NOMO-1 (cell line): ENCODE measurements at regions not wholly inside any gene's neighbourhood (a gene's known extent, or its start where the extent isn't known, plus 50 kb on each side); places are given as distances from the start of the nearest gene placed in this dataset.

Source experiments
- DNase-seq, 2 experiments: peaks; one replicate each; lab custom pipeline; 2025; ENCODE audit not compliant: unreplicated experiment in 2 of 2; lab: John Stamatoyannopoulos, UW

DNA sequence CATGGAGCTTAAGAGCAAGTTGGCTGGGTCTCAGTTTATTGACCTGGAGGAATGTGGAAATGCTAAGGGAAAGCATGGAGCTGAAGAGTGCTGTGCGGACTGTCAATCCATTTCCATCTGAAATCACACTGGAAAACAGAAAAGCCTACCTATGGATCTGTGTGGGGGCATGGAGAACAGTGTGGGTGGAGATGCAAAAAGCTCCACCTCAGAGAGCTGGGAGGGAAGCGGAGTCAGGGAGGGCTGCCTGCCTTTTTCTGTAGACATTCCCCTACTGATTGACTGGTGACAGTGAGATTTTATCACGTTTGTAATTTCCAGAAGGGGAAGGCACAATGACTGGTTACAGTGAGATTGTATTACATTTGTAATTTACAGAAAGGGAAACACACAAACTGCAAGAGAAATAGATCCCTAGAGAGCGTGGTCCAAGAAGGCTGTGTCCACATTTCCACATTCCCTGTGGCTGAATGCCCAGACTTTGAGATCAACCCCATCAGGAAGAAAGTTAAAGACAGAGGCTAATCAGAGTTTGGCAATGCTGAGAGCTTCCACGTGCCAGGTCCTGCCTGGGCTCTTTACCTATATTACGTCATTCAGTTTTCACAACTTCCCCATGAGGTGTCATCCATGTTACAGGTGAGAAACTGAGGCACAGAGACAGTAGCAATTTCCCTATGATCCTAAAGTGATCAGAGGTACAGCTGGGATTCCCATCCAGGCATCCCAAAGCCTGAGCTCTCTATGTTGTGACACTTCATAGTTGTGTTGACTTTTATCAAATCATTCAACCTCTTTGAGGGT lies 67.7 kb upstream of the NSMCE3 start:
- no peak for DNase-seq

DNA sequence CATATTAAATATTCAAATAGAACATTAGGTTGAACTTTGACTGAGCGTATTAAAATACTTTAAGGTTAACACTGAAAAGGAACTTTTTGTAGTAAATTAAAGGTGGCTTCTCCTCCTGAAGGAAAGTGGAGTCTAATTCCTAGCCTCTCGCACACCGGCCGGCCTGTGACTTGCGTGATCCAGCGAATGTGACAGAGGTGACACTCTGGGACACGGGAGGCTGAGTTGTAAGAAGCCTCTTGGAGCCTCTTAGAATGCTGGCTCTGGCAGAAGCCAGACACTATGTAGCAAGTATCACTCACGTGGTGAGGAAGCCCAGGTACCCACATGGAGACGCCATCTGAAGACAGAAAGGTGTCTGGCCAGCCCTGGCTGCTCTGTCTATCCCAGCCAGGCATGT lies 64.9 kb upstream of the NSMCE3 start:
- DNase-seq = no peak

DNA sequence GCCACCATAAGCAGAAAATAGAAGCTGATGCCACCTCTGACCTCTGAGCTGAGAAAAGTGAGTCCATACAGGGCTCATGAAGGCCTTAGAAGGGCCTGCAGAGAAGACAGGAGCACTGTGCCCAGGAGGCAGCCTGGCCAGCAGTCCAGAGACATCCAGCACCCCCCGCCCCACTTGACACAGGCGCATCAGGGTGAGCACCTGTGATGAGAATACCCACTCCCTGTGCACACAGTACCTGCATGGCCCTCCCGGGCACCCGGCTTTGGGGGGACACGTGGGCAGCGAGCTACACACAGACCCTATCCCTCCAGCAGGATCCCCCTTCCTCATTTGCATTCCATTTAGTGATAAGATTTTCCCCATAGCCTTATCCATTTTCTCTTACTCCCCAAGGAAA lies 63.6 kb upstream of the NSMCE3 start:
- no peak for DNase-seq

DNA sequence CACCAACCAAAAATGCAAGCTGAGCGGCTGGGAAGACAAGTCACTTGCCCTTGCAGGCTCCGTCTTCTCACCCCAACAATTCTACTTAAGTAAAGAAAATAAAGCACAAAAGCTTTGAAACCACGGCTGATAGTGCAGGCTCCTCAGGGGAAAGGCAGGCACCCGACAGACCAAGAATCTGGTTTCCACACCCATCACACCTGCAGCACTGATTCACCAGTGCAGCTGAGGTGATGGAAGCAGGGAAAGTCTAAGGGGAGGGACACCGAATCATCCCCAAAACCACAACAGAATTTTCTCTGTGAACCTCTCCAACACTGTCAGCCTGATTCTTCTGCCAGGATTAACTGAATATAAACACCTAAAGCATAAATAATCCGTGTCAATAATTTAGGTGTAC lies 62.0 kb upstream of the NSMCE3 start:
- DNase-seq = no peak

DNA sequence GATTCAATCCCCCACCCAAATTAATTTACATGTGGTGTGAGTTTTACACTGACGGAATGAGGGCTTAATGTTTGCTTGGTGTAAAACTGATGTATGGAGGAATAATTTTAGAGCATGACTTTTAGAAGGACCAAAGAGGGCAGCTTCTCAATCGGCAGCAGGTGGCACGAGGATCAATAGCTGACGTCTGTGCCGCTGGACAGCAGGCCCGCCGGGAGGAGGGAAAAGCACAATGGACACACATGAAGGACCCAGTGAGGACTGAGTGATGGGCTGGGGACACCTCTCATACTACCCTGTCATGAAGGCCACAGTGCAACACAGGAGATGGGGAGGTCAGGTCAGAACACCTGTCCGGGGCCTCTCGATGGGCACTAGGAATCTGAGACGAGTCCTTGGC lies 61.4 kb upstream of the NSMCE3 start:
- DNase-seq = no peak

DNA sequence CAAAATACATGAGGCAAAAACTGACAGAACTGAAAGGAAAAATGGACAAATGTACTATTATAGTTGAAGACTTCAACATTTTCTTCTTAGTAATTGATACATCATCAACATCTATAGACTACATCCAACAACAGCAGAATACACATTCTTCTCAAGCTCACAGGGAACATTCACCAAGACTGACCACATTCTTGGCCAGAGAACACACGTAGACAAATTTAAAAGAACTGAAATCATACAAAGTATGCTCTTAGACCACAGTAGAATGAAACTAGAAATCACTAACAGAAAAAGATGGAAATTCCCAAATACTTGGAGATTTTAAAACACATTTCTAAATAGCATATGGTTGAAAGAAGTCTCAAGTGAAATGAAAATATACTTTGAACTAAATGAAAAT lies 55.1 kb upstream of the NSMCE3 start:
- no peak for DNase-seq

DNA sequence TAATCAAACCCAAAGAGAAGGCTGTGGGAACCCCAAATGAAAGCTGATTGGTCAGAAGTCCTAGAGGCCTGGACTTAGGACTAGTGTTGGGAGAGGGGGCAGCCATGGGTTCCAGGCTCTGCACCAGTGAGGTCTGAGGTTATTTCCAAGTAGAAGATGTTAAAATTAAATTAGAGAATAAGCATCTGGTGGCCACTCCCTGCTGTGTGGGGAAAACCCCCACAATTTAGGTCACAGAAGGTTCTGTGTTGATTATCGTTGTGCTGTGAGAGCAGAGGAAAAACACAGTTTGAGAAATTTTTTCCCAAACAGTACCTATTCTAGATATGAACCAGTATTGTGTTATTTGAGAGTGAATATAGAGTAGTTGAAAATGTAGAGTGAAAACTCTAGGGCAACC lies 53.9 kb upstream of the NSMCE3 start:
- no peak for DNase-seq

DNA sequence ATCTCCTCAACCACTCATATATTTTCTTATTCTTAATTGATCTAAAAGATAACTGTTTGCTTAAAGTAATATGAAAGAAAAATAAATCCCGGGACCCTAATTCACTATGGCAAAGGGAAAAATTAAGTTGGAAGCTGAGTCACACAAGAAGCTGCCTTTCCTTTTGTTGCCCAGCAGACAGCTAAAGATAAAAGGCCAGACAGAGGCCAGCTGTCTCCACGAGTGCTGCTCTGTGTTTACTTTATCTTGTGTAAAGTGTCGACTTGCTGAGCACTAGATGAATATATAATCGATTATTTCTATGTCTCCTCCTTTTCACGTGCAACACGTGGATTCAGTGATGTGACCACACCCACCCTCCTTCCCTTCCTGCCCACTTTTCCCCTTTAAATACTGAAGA lies 52.8 kb upstream of the NSMCE3 start:
- no peak for DNase-seq

DNA sequence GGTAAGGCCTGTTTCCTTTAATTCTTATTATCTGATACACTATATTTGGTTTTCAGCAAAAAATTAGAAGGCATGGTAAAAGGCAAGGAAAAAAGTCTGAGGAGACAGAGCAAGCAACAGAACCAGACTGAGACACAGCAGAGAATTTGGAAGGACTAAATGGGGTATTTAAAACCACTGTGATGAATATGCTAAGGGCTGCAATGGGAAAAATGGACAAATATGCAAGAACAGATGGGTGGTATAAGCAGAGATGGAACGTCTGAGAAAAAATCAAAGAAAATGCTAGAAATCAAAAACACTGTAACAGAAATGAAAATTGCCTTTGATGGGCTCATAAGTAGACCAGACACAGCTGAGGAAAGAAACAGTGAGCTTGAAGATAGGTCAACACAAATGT lies 50.8 kb upstream of the NSMCE3 start:
- no peak for DNase-seq

DNA sequence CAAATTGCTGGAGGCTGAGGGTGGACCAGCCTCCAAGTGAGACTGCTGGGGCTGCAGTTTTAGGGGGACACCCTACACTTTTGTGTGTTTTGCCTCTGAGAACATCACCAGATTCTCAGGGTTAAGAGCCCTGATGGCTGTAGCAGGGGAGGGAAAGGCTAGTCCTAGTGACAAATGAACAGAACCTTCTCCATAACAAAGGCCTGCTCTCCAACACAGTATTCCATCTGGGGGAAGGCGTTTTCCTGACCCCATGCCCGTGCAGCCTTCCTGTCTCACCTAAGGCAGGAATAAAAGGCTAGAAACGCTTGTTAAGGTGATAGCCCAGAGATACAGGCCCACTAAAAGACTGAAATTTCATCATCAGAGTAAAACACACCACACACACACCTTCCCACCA lies 50.2 kb upstream of the NSMCE3 start:
- no peak for DNase-seq
